ENCODE measurements at regions not wholly inside any gene's neighbourhood (a gene's known extent, or its start where the extent isn't known, plus 50 kb on each side); places are given as distances from the start of the nearest gene placed in this dataset.

- no peak overlapping the region for H3K27ac ChIP-seq (ENCODE audit: control insufficient read depth, insufficient read depth, low read length)
- no peaks in the 10 kb centered on the region for H3K27me3 ChIP-seq (ENCODE audit: control insufficient read depth, extremely low read depth, insufficient read depth, low read length)
- H2AFZ ChIP-seq (ENCODE audit: control insufficient read depth, low read length): no peak overlapping the region
- H3K9me3 ChIP-seq (ENCODE audit: control insufficient read depth, low read depth, low read length): no peaks in the 10 kb centered on the region
- H4K20me1 ChIP-seq (ENCODE audit: control insufficient read depth, extremely low read depth, insufficient read depth, low read length): no peaks in the 10 kb centered on the region
- H3K9ac ChIP-seq (ENCODE audit: control insufficient read depth, extremely low read depth, insufficient read depth, low read length): no peak overlapping the region
- dilution Hi-C loops (cut with MboI; ENCODE audit: extremely low pct_ligation_motif_present, low sequenced_read_pairs): no loop called here
- FAIRE-seq: no peak
- DNase-seq (ENCODE audit: low read depth, low spot score): no peak
- no peaks in the 10 kb centered on the region for H3K9me1 ChIP-seq (ENCODE audit: control insufficient read depth, extremely low read depth, insufficient read depth, low read length)
- H3K4me2 ChIP-seq (ENCODE audit: control insufficient read depth, extremely low read depth, insufficient read depth, low read depth, low read length): no peak overlapping the region
- no peak overlapping the region for H3K4me3 ChIP-seq (ENCODE audit: control insufficient read depth in 2 of 3, extremely low read depth in 1 of 3, insufficient read depth in 2 of 3, low read depth in 1 of 3, low read length in 3 of 3)
- TF ChIP-seq EZH2 (IDR thresholded peaks at IDR 0.05; ENCODE audit: low read length) (no peak), CTCF (optimal IDR thresholded peaks at IDR 0.05 in 1 of 3, IDR thresholded peaks at IDR 0.05 in 1 of 3, conservative IDR thresholded peaks at IDR 0.05 in 1 of 3; ENCODE audit: extremely low read depth in 1 of 3, insufficient read depth in 2 of 3, low read length in 3 of 3) (no peak)
- H3K79me2 ChIP-seq (ENCODE audit: control insufficient read depth, insufficient read depth, low read length): no peaks in the 10 kb centered on the region
- no peaks in the 10 kb centered on the region for H3K36me3 ChIP-seq (ENCODE audit: control insufficient read depth in 2 of 2, extremely low read depth in 1 of 2, insufficient read depth in 2 of 2, low read length in 2 of 2)
- peaks cover 3% of the 10 kb centered on the region for H3K4me1 ChIP-seq (ENCODE audit: control insufficient read depth, extremely low read depth, insufficient read depth, low read length)
Measured at GRCh38 chr1:113253590-113253989, 136.7 kb upstream of the MAGI3 start.

DNA sequence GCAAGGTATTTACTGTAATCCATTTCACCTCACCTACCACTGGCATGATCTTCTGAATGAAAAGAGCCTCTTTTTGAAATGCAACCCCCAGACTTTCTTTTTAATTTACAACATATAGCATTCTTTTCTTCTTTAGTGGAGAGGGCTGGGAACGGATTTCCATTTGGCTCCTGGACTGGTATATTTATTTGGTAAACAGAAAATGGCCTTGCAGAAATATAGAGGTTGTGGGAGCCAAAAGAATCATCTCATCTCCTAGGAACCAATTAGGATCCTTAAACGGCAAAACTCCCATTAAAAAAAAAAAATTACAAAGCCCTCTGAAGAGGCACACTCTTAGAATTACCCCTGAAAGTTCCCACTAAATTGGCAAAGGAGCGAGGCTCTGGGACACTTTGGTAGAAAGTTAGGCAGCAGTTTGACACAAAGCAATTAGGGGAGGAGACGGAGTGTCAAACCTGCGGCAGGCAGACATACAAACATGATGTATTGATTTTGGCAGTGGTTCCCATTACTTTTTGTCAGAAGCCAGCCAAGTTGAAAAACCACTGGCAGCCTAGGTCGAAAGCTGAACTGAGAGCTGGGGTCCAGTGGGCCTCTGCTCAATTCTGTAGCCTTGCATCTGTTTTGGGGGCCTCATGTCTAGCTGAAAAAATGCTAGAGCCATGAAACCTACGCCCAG, 135.1 kb upstream of the MAGI3 start:
- Histone ChIP-seq H4K20me1 (ENCODE audit: control insufficient read depth, extremely low read depth, insufficient read depth, low read length) (no peaks in the 10 kb centered on the region), H3K4me3 (ENCODE audit: control insufficient read depth in 2 of 3, extremely low read depth in 1 of 3, insufficient read depth in 2 of 3, low read depth in 1 of 3, low read length in 3 of 3) (no peak overlapping the region), H3K9me3 (ENCODE audit: control insufficient read depth, low read depth, low read length) (no peaks in the 10 kb centered on the region), H3K36me3 (ENCODE audit: control insufficient read depth in 2 of 2, extremely low read depth in 1 of 2, insufficient read depth in 2 of 2, low read length in 2 of 2) (no peaks in the 10 kb centered on the region), H3K4me1 (ENCODE audit: control insufficient read depth, extremely low read depth, insufficient read depth, low read length) (peaks cover 2% of the 10 kb centered on the region), H3K4me2 (ENCODE audit: control insufficient read depth, extremely low read depth, insufficient read depth, low read depth, low read length) (no peak overlapping the region), H3K9ac (ENCODE audit: control insufficient read depth, extremely low read depth, insufficient read depth, low read length) (no peak overlapping the region), H3K79me2 (ENCODE audit: control insufficient read depth, insufficient read depth, low read length) (no peaks in the 10 kb centered on the region), H3K27me3 (ENCODE audit: control insufficient read depth, extremely low read depth, insufficient read depth, low read length) (no peaks in the 10 kb centered on the region), H2AFZ (ENCODE audit: control insufficient read depth, low read length) (no peak overlapping the region), H3K27ac (ENCODE audit: control insufficient read depth, insufficient read depth, low read length) (no peak overlapping the region), H3K9me1 (ENCODE audit: control insufficient read depth, extremely low read depth, insufficient read depth, low read length) (no peaks in the 10 kb centered on the region)
- no peak for TF ChIP-seq EZH2 (IDR thresholded peaks at IDR 0.05; ENCODE audit: low read length)
- TF ChIP-seq CTCF (optimal IDR thresholded peaks at IDR 0.05 in 1 of 3, IDR thresholded peaks at IDR 0.05 in 1 of 3, conservative IDR thresholded peaks at IDR 0.05 in 1 of 3; ENCODE audit: extremely low read depth in 1 of 3, insufficient read depth in 2 of 3, low read length in 3 of 3): no peak
- dilution Hi-C loops (cut with MboI; ENCODE audit: extremely low pct_ligation_motif_present, low sequenced_read_pairs): no loop called here
- FAIRE-seq (no peak), DNase-seq (ENCODE audit: low read depth, low spot score) (no peak)

All from keratinocyte (primary cell).